Fibroblast of villous mesenchyme (primary cell): ENCODE measurements at regions not wholly inside any gene's neighbourhood (a gene's known extent, or its start where the extent isn't known, plus 50 kb on each side); places are given as distances from the start of the nearest gene placed in this dataset.

Experiments
- DNase-seq: peaks from one replicate; pipeline ENCODE4 v3.0.0-alpha.2; 2010; ENCODE audit warnings: low read depth
- H3K4me3 ChIP-seq: 2 replicates; pipeline ENCODE4 v1.5.1; 2011; ENCODE audit warnings: low read depth, mild to moderate bottlenecking, low read length
- CTCF ChIP-seq: IDR thresholded peaks from 2 replicates; pipeline ENCODE4 v1.5.1; 2012; ENCODE audit warnings: low read depth, mild to moderate bottlenecking, low read length; ENCODE audit not compliant: insufficient read depth

DNA sequence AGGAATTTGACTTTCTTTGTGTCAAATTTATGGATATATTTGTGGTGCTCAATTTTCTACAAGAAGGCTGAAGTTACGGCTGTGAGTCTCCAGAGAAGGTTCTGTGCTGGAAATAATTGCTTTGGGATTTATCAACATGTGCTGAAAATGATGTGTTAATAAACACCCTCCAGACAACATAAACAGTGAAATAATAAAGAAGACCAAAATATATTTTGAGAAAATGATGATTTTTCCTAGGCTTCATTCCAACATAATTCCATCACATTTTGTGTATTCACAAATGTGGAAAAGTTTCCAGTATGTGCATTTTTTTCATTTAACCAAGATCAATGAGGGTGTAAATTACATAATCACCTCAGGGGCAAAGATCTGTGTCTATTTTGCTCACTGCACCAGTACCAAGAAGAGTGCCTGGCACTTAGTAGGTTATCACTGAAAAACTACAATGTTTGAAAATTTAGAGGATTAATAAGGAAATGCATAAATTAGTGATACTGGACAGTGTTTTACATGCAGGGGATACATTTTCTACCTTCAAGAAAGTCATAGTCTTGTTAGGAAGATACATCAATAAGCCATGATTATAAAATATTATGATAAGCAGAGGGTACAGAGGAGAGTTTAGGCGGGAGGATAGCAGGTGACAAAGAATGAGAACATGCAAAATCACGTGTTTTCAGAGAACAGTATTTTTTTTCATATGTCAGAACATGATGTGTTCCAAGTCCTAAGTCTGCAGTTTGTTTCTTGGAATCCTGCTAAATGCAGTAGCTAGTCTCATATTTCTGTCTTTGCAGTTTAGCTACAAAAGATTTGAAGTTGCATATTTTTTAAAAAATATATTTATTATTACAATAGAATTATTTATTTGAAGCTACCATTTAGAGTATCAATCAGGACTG is 127.6 kb upstream of the DLGAP1 start:
- H3K4me3 ChIP-seq, result no peak overlapping the region
- DNase-seq, result no peak
- TF ChIP-seq CTCF, result no peak

GRCh38 chr18:4581966-4582365 is 126.9 kb upstream of the DLGAP1 start:
- no peak for DNase-seq
- no peak overlapping the region for H3K4me3 ChIP-seq
- TF ChIP-seq CTCF, result no peak

DNA sequence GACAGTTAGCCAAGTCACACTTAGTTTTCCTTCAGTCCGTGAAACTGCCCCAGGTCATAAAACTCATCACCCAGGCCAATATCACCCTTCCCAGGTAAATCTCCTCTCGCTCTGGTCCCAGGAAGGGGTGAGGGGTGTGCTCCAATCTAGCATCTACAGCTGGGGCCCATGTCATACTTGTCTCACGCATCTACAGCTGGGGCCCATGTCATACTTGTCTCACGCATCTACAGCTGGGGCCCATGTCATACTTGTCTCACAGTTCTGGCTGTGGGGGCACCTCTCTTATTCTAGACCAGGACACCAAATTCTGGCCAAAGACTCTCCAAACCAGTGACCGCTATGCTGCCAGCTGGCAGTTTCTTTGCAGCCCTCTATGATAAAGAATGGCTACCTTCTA is 123.3 kb upstream of the DLGAP1 start:
- no peak overlapping the region for H3K4me3 ChIP-seq
- no peak for DNase-seq
- no peak for TF ChIP-seq CTCF

- no peak for TF ChIP-seq CTCF
- DNase-seq, result no peak
- no peak overlapping the region for H3K4me3 ChIP-seq
These were observed 118.6 kb upstream of the DLGAP1 start for GRCh38 chr18:4573735-4574134.

GRCh38 chr18:4557502-4557901 is 102.4 kb upstream of the DLGAP1 start:
- H3K4me3 ChIP-seq, result no peak overlapping the region
- no peak for DNase-seq
- TF ChIP-seq CTCF, result no peak

DNA sequence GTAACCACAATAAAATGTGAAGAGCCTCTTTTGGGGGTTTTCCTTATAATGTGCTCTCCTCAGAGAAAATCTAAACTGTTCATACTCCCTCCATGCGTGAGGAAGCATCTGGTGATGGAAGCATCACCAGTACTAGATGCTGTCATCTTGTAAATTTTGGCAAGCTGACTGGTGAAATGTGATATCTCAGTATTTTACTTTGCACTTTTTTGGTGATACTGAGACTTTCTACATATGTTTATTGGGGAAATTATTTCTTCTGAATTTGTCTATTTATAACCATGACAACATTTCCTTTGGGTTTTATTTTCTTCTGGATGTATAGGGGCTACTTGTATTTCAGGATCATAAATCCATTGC is 95.9 kb upstream of the DLGAP1 start:
- TF ChIP-seq CTCF, result no peak
- no peak for DNase-seq
- H3K4me3 ChIP-seq, result no peak overlapping the region

DNA sequence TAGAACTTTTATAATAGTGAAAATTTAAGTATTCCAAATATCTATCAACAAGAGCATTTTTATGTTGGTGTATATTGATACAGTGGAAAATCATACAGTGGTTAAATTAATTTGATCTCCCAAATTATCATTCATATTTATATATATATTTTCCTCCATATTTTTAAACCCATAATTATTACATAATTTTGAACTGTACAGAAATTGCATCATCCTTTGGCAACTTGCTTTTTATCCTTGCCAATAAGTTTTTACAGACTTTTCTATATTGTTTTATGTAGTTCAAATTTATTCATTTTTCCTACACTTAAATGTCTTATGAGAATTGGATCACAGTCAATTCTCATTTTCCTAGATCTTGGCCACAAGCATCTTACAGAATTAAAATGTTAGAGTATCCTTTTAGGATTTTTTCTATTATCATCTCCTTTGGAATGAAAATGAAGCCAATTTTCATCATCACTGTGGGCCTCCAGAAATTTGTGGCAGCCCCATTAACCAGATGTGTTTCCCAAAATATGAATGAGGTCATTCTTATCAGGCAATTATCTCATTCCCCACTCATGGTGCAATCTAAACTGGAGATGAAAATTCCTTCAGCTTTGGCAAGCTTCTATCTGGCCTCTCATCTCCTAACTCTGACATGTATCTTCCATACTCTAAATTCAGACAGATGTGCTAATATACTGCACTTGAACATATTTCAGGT is 94.2 kb upstream of the DLGAP1 start:
- peak; percentile 63 for DNase-seq
- no peak overlapping the region for H3K4me3 ChIP-seq
- TF ChIP-seq CTCF, result no peak
